Glutamatergic neuron (in vitro differentiated cells): ENCODE measurements at regions not wholly inside any gene's neighbourhood (a gene's known extent, or its start where the extent isn't known, plus 50 kb on each side); places are given as distances from the start of the nearest gene placed in this dataset.
"Not testable (repeated sequence)": the region's sequence is repeated elsewhere in the genome, so short reads cannot be mapped to it uniquely, and the experiment has no call there.

Experiments
- DNase-seq: peaks from one replicate; pipeline ENCODE4 v3.0.0; 2022
- H3K27ac Mint-ChIP-seq: one replicate; pipeline ENCODE4 v1.8.0; 2020; ENCODE audit warnings: mild to moderate bottlenecking, mixed read lengths, inconsistent platforms; ENCODE audit not compliant: unreplicated experiment
- H3K27me3 Mint-ChIP-seq: one replicate; pipeline ENCODE4 v1.8.0; 2020; ENCODE audit warnings: mild to moderate bottlenecking, moderate library complexity, mixed read lengths, inconsistent platforms; ENCODE audit not compliant: unreplicated experiment
- H3K36me3 Mint-ChIP-seq: one replicate; pipeline ENCODE4 v1.8.0; 2020; ENCODE audit warnings: mild to moderate bottlenecking, mixed read lengths, inconsistent platforms; ENCODE audit not compliant: unreplicated experiment
- H3K4me1 Mint-ChIP-seq: one replicate; pipeline ENCODE4 v1.8.0; 2020; ENCODE audit warnings: mild to moderate bottlenecking, low read depth, mixed read lengths, inconsistent platforms; ENCODE audit not compliant: unreplicated experiment
- H3K4me3 Mint-ChIP-seq: one replicate; pipeline ENCODE4 v1.8.0; 2020; ENCODE audit warnings: mild to moderate bottlenecking, mixed read lengths, inconsistent platforms; ENCODE audit not compliant: unreplicated experiment
- H3K9me3 Mint-ChIP-seq: one replicate; pipeline ENCODE4 v1.8.0; 2020; ENCODE audit warnings: mild to moderate bottlenecking, moderate library complexity, mixed read lengths, inconsistent platforms; ENCODE audit not compliant: unreplicated experiment
- TF ChIP-seq, protein P1 (sequence below): fragments of 200-600 bp; sonication (generic); IDR thresholded peaks from one replicate; pipeline ENCODE4 v1.5.0; 2021; ENCODE audit not compliant: partially characterized antibody, unreplicated experiment

GRCh38 chr4:91653067-91653466, 650.7 kb upstream of the GRID2 start:
- Mint-ChIP-seq H3K4me3 (no peak overlapping the region), H3K4me1 (no peaks in the 10 kb centered on the region), H3K27me3 (no peaks in the 10 kb centered on the region), H3K27ac (no peak overlapping the region), H3K36me3 (no peaks in the 10 kb centered on the region), H3K9me3 (no peaks in the 10 kb centered on the region)
- TF ChIP-seq, protein P1, sequence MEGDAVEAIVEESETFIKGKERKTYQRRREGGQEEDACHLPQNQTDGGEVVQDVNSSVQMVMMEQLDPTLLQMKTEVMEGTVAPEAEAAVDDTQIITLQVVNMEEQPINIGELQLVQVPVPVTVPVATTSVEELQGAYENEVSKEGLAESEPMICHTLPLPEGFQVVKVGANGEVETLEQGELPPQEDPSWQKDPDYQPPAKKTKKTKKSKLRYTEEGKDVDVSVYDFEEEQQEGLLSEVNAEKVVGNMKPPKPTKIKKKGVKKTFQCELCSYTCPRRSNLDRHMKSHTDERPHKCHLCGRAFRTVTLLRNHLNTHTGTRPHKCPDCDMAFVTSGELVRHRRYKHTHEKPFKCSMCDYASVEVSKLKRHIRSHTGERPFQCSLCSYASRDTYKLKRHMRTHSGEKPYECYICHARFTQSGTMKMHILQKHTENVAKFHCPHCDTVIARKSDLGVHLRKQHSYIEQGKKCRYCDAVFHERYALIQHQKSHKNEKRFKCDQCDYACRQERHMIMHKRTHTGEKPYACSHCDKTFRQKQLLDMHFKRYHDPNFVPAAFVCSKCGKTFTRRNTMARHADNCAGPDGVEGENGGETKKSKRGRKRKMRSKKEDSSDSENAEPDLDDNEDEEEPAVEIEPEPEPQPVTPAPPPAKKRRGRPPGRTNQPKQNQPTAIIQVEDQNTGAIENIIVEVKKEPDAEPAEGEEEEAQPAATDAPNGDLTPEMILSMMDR: no peak
- DNase-seq: no peak

- no peak for DNase-seq
- H3K4me1 Mint-ChIP-seq: no peaks in the 10 kb centered on the region
- H3K9me3 Mint-ChIP-seq: no peaks in the 10 kb centered on the region
- no peak overlapping the region for H3K27ac Mint-ChIP-seq
- TF ChIP-seq, protein P1: no peak
- H3K27me3 Mint-ChIP-seq: no peaks in the 10 kb centered on the region
- peaks cover 15% of the 10 kb centered on the region for H3K36me3 Mint-ChIP-seq
- no peak overlapping the region for H3K4me3 Mint-ChIP-seq
Observed at GRCh38 chr4:91681091-91681490, 622.7 kb upstream of the GRID2 start.

- H3K27ac Mint-ChIP-seq: no peak overlapping the region
- no peak for DNase-seq
Observed at GRCh38 chr4:91681544-91681943, 622.2 kb upstream of the GRID2 start.

GRCh38 chr4:91684955-91685354, 618.8 kb upstream of the GRID2 start:
- TF ChIP-seq, protein P1: no peak
- H3K4me3 Mint-ChIP-seq: no peak overlapping the region

More at GRCh38 chr4:91681544-91681943, 622.2 kb upstream of the GRID2 start:
- no peaks in the 10 kb centered on the region for H3K27me3 Mint-ChIP-seq
- TF ChIP-seq, protein P1: no peak
- H3K4me3 Mint-ChIP-seq: no peak overlapping the region
- no peaks in the 10 kb centered on the region for H3K9me3 Mint-ChIP-seq
- H3K4me1 Mint-ChIP-seq: no peaks in the 10 kb centered on the region
- H3K36me3 Mint-ChIP-seq: peaks cover 15% of the 10 kb centered on the region

GRCh38 chr4:91688413-91688812, 615.4 kb upstream of the GRID2 start:
- H3K4me3 Mint-ChIP-seq: no peak overlapping the region
- no peak overlapping the region for H3K27ac Mint-ChIP-seq
- H3K9me3 Mint-ChIP-seq: no peaks in the 10 kb centered on the region
- no peaks in the 10 kb centered on the region for H3K36me3 Mint-ChIP-seq
- no peaks in the 10 kb centered on the region for H3K27me3 Mint-ChIP-seq
- TF ChIP-seq, protein P1: no peak
- no peak for DNase-seq
- no peaks in the 10 kb centered on the region for H3K4me1 Mint-ChIP-seq

More at GRCh38 chr4:91684955-91685354, 618.8 kb upstream of the GRID2 start:
- no peak for DNase-seq
- no peaks in the 10 kb centered on the region for H3K9me3 Mint-ChIP-seq
- H3K36me3 Mint-ChIP-seq: no peaks in the 10 kb centered on the region
- H3K27me3 Mint-ChIP-seq: no peaks in the 10 kb centered on the region
- no peak overlapping the region for H3K27ac Mint-ChIP-seq
- H3K4me1 Mint-ChIP-seq: no peaks in the 10 kb centered on the region

DNA sequence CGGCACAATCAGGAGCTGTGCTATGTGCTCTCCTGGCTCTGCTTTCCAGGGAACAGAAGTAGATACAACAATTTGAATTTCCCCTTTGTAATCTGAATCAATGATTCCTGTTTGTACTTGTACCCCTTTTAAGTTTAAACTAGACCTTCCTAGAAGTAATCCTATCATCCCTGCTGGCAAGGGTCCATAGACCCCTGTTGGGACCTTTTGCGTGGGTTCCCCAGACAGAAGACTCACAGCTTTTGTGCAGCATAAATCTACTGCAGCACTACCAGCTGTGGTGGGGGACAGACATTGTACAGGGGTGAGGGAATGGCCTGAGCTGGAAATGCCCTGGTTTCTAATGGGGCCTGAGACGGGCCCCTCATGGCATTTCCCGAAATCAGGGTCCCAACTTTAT, 604.1 kb upstream of the GRID2 start:
- H3K27ac Mint-ChIP-seq, DNase-seq, H3K9me3 Mint-ChIP-seq, H3K36me3 Mint-ChIP-seq, H3K27me3 Mint-ChIP-seq, H3K4me3 Mint-ChIP-seq, H3K4me1 Mint-ChIP-seq: not testable (repeated sequence)
